Mesenchymal stem cell (in vitro differentiated cells and primary cell): ENCODE measurements at regions not wholly inside any gene's neighbourhood (a gene's known extent, or its start where the extent isn't known, plus 50 kb on each side); places are given as distances from the start of the nearest gene placed in this dataset.

Experiments used
- DNase-seq: peaks from one replicate; pipeline ENCODE4 v3.0.0-alpha.2; 2013
- H2AFZ ChIP-seq: one replicate; pipeline ENCODE4 v1.6.1; 2013; ENCODE audit warnings: low read depth, mild to moderate bottlenecking, control low read depth, inconsistent platforms, low read length, moderate library complexity
- H2AK5ac ChIP-seq: 2 replicates; pipeline ENCODE4 v1.6.1; 2013; ENCODE audit warnings: low read length, moderate library complexity, mild to moderate bottlenecking, inconsistent platforms; ENCODE audit not compliant: severe bottlenecking
- H2BK120ac ChIP-seq: one replicate; pipeline ENCODE4 v1.6.1; 2013; ENCODE audit warnings: low read depth, mild to moderate bottlenecking, inconsistent platforms, low read length, moderate library complexity
- H2BK12ac ChIP-seq, 2 experiments: one replicate each; pipeline ENCODE4 v1.6.1; 2013; ENCODE audit warnings: inconsistent platforms in 2 of 2, low read length in 2 of 2, mild to moderate bottlenecking in 2 of 2, moderate library complexity in 2 of 2, control low read depth in 1 of 2
- H2BK15ac ChIP-seq: one replicate; pipeline ENCODE4 v1.6.1; 2013; ENCODE audit warnings: mild to moderate bottlenecking, low read depth, inconsistent platforms; ENCODE audit not compliant: poor library complexity, severe bottlenecking
- H2BK5ac ChIP-seq: 2 replicates; pipeline ENCODE4 v1.6.1; 2013; ENCODE audit warnings: low read depth, mild to moderate bottlenecking, low read length, control low read depth, inconsistent platforms; ENCODE audit not compliant: poor library complexity, severe bottlenecking
- H3K14ac ChIP-seq, 2 experiments: one replicate each; pipeline ENCODE4 v1.6.1; 2013; ENCODE audit warnings: inconsistent platforms in 2 of 2, low read length in 2 of 2, control low read depth in 1 of 2, mild to moderate bottlenecking in 1 of 2, moderate library complexity in 1 of 2
- H3K18ac ChIP-seq, 2 experiments: one replicate each; pipeline ENCODE4 v1.6.1; 2013; ENCODE audit warnings: inconsistent platforms in 2 of 2, low read length in 2 of 2, control low read depth in 1 of 2, low read depth in 1 of 2, mild to moderate bottlenecking in 1 of 2
- H3K23ac ChIP-seq, 2 experiments: one replicate each; pipeline ENCODE4 v1.6.1; 2013; ENCODE audit warnings: inconsistent platforms in 2 of 2, low read length in 2 of 2, mild to moderate bottlenecking in 2 of 2, moderate library complexity in 2 of 2, control low read depth in 1 of 2
- H3K27ac ChIP-seq: 2 replicates; pipeline ENCODE4 v1.5.1; 2013; ENCODE audit warnings: mild to moderate bottlenecking, moderate library complexity, low read length, control low read depth, inconsistent platforms; ENCODE audit not compliant: poor library complexity, severe bottlenecking
- H3K27me3 ChIP-seq, 2 experiments: 2 replicates each; pipeline versions ENCODE4 v1.6.1 to v1.7.0; 2013; ENCODE audit warnings: low read length in 2 of 2, mild to moderate bottlenecking in 2 of 2, moderate library complexity in 2 of 2, control low read depth in 1 of 2, inconsistent platforms in 1 of 2; ENCODE audit not compliant: control insufficient read depth in 1 of 2, insufficient read depth in 1 of 2
- H3K36me3 ChIP-seq, 2 experiments: 2 replicates each; pipeline versions ENCODE4 v1.6.1 to v1.7.0; 2013; ENCODE audit warnings: low read length in 2 of 2, control low read depth in 1 of 2, inconsistent platforms in 1 of 2, low read depth in 1 of 2, mild to moderate bottlenecking in 1 of 2; ENCODE audit not compliant: insufficient read depth in 2 of 2, control insufficient read depth in 1 of 2
- H3K4ac ChIP-seq, 2 experiments: one replicate each; pipeline ENCODE4 v1.6.1; 2013; ENCODE audit warnings: inconsistent platforms in 2 of 2, low read length in 2 of 2, mild to moderate bottlenecking in 2 of 2, moderate library complexity in 2 of 2, control low read depth in 1 of 2, low read depth in 1 of 2
- H3K4me1 ChIP-seq: 2 replicates; pipeline ENCODE4 v1.6.1; 2013; ENCODE audit warnings: low read depth, low read length, control low read depth; ENCODE audit not compliant: control insufficient read depth, insufficient read depth
- H3K4me2 ChIP-seq: 2 replicates; pipeline ENCODE4 v1.6.1; 2013; ENCODE audit warnings: low read length, mild to moderate bottlenecking, inconsistent platforms; ENCODE audit not compliant: poor library complexity, severe bottlenecking
- H3K4me3 ChIP-seq, 2 experiments: 2 replicates each; pipeline versions ENCODE4 v1.5.1 to v1.7.0; 2013; ENCODE audit warnings: low read length in 2 of 2, mild to moderate bottlenecking in 2 of 2, control low read depth in 1 of 2, low read depth in 1 of 2; ENCODE audit not compliant: insufficient read depth in 1 of 2
- H3K79me1 ChIP-seq: replicated peaks from 2 replicates; pipeline ENCODE4 v1.6.1; 2013; ENCODE audit warnings: mild to moderate bottlenecking, control low read depth, low read length, inconsistent platforms; ENCODE audit not compliant: poor library complexity, severe bottlenecking
- H3K9ac ChIP-seq: 2 replicates; pipeline ENCODE4 v1.7.0; 2013; ENCODE audit warnings: mild to moderate bottlenecking, low read length, moderate library complexity
- H3K9me3 ChIP-seq: 2 replicates; pipeline ENCODE4 v1.7.0; 2013; ENCODE audit warnings: mild to moderate bottlenecking, low read length; ENCODE audit not compliant: control insufficient read depth
- H4K8ac ChIP-seq: one replicate; pipeline ENCODE4 v1.6.1; 2013; ENCODE audit warnings: inconsistent platforms, mild to moderate bottlenecking, low read length, moderate library complexity
- H4K91ac ChIP-seq: one replicate; pipeline ENCODE4 v1.6.1; 2013; ENCODE audit warnings: mild to moderate bottlenecking, low read length, inconsistent platforms
- WGBS: methylation state at CpG from one replicate; pipeline ENCODE4 v1.1.7; 2013; ENCODE audit warnings: mixed read lengths; 5-methylcytosine and 5-hydroxymethylcytosine counted together

DNA sequence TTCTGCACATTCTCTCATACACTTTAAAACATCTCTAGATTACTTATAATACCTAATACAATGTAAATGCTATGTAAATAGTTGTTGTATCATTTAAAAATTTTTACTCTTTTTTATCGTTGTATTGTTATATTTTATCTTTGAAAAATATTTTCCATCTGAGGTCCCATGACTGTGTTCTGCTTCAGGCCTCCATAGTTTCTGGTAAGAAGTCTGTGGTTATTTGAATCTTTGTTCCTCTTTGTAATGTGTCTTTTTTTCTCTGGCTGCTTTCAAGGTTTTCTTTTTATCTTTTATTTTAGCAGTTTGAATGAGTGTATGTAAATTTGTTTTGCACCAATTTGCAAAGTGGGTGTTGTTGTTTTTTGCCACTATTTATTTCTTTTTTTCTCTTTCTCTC lies 263.1 kb downstream of the RPS24 start:
- Histone ChIP-seq H2BK15ac (no peak overlapping the region), H3K36me3 (no peaks in the 10 kb centered on the region), H3K27me3 (peaks cover 0 to 4% of the 10 kb centered on the region in 2 experiments), H3K18ac (no peak overlapping the region), H3K4me2 (no peak overlapping the region), H3K27ac (no peak overlapping the region), H2AFZ (no peak overlapping the region), H3K4ac (no peak overlapping the region), H4K8ac (no peak overlapping the region), H3K79me1 (no peaks in the 10 kb centered on the region), H3K9me3 (no peaks in the 10 kb centered on the region), H3K4me1 (peaks cover 7% of the 10 kb centered on the region), H3K14ac (no peak overlapping the region), H3K23ac (no peak overlapping the region), H2BK12ac (no peak overlapping the region), H3K9ac (no peak overlapping the region), H4K91ac (no peak overlapping the region), H2BK5ac (no peak overlapping the region), H2AK5ac (no peak overlapping the region), H3K4me3 (no peak overlapping the region), H2BK120ac (no peak overlapping the region)
- WGBS, result no CpG with 5 or more reads among the region's 1 CpG
- no peak for DNase-seq

DNA sequence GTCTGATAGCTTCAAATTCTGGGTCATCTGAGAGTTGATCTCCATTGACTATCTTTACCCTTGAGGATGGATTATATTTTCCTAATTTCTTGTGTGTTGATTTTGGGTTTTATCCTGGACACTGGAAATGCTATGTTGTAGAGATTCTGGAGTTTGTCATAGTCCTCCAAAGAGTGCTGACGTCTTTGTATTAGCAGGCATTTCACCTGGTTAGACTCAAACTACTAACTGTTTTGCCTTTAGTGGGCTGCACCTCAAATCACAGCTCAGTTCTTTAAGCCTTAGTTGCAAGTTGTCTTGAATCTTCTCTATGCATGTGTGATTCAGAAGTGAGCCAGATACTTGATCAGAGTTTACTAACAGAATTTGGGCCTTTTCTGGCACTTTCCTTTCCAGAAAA lies 264.3 kb downstream of the RPS24 start:
- Histone ChIP-seq H2BK5ac (no peak overlapping the region), H3K27ac (no peak overlapping the region), H2BK15ac (no peak overlapping the region), H3K9me3 (no peaks in the 10 kb centered on the region), H3K14ac (no peak overlapping the region), H2BK12ac (no peak overlapping the region), H3K27me3 (peaks cover 0 to 4% of the 10 kb centered on the region in 2 experiments), H3K18ac (no peak overlapping the region), H3K23ac (no peak overlapping the region), H3K4me1 (peaks cover 15% of the 10 kb centered on the region), H3K36me3 (no peaks in the 10 kb centered on the region), H2BK120ac (no peak overlapping the region), H2AK5ac (no peak overlapping the region), H3K9ac (peak overlapping the region; percentile 20), H3K4me2 (no peak overlapping the region), H3K79me1 (no peaks in the 10 kb centered on the region), H3K4ac (no peak overlapping the region), H3K4me3 (no peak overlapping the region), H4K8ac (no peak overlapping the region), H4K91ac (no peak overlapping the region), H2AFZ (no peak overlapping the region)
- 85% methylated on average over 1 of the region's 1 CpG for WGBS
- no peak for DNase-seq

DNA sequence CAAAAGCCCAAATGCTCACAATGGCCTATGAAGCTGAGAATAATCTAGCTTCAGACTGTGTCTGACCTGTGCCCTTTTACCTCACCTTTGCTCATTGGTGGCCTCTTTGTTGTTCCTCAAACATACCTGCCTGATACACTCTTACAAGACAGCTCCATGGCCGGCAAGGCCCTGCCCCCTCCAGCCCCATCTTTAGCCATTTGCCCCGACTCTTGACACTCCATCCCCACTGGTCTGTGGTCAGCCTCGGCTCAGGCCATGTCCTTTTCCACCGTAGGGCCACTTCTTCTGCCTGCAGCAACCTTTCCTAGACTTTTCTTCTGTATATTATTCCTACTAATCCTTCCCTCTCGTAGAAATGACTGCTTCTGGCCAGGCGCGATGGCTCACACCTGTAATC lies 265.2 kb downstream of the RPS24 start:
- Histone ChIP-seq H3K4me2 (no peak overlapping the region), H3K27ac (no peak overlapping the region), H3K36me3 (no peaks in the 10 kb centered on the region), H3K18ac (no peak overlapping the region), H2BK15ac (no peak overlapping the region), H3K4me3 (no peak overlapping the region), H2AK5ac (no peak overlapping the region), H4K91ac (no peak overlapping the region), H3K27me3 (peaks cover 0 to under 1% of the 10 kb centered on the region in 2 experiments), H2BK120ac (no peak overlapping the region), H3K79me1 (no peaks in the 10 kb centered on the region), H2BK5ac (no peak overlapping the region), H4K8ac (no peak overlapping the region), H3K23ac (no peak overlapping the region), H3K4ac (no peak overlapping the region), H3K4me1 (peaks cover 14% of the 10 kb centered on the region), H3K9ac (no peak overlapping the region), H3K14ac (no peak overlapping the region), H2AFZ (no peak overlapping the region), H3K9me3 (no peaks in the 10 kb centered on the region), H2BK12ac (no peak overlapping the region)
- WGBS, result 95% methylated on average over 7 of the region's 7 CpGs
- no peak for DNase-seq

- Histone ChIP-seq H3K4ac (no peak overlapping the region), H2AK5ac (no peak overlapping the region), H2BK12ac (no peak overlapping the region), H3K27me3 (no peaks in the 10 kb centered on the region), H2BK5ac (no peak overlapping the region), H3K79me1 (no peaks in the 10 kb centered on the region), H3K4me3 (no peak overlapping the region), H2BK15ac (no peak overlapping the region), H2BK120ac (no peak overlapping the region), H3K9ac (peak overlapping the region; percentile 16), H3K23ac (no peak overlapping the region), H3K27ac (no peak overlapping the region), H3K9me3 (no peaks in the 10 kb centered on the region), H3K4me2 (no peak overlapping the region), H3K18ac (no peak overlapping the region), H4K8ac (no peak overlapping the region), H3K36me3 (no peaks in the 10 kb centered on the region), H3K4me1 (peaks cover 15% of the 10 kb centered on the region), H3K14ac (no peak overlapping the region), H2AFZ (no peak overlapping the region), H4K91ac (no peak overlapping the region)
- 92% methylated on average over 9 of the region's 9 CpGs for WGBS
- DNase-seq, result no peak
Measured at GRCh38 chr10:78299851-78300468, 266.3 kb downstream of the RPS24 start.
